Common myeloid progenitor, CD34-positive (primary cell): ENCODE measurements at regions not wholly inside any gene's neighbourhood (a gene's known extent, or its start where the extent isn't known, plus 50 kb on each side); places are given as distances from the start of the nearest gene placed in this dataset.

Source experiments
- CTCF ChIA-PET: fragments of 350-600 bp; sonication (Branson Sonifier 250); formaldehyde crosslinking; loops from one replicate; lab custom pipeline; 2021; ENCODE audit warnings: antibody characterized with exemption; lab: Charles Lee
- POLR2A ChIA-PET: fragments of 350-600 bp; sonication (Branson Sonifier 250); formaldehyde crosslinking; loops from one replicate; lab custom pipeline; 2021; ENCODE audit warnings: antibody characterized with exemption; lab: Charles Lee
- DNase-seq, 3 donors: peaks; one replicate each; pipeline versions ENCODE4 v3.0.0 to v3.0.0-alpha.2; 2013
- H3K27ac ChIP-seq, 2 experiments: 1 replicate in 1 of 2; 2 replicates in 1 of 2; pipeline ENCODE4 v1.7.0; 2013; ENCODE audit warnings: inconsistent platforms in 2 of 2, low read length in 2 of 2, mild to moderate bottlenecking in 2 of 2, low read depth in 1 of 2, moderate library complexity in 1 of 2; ENCODE audit not compliant: severe bottlenecking in 2 of 2, insufficient read depth in 1 of 2, poor library complexity in 1 of 2
- H3K27me3 ChIP-seq, 5 experiments: replicated peaks in 2 of 5; 1 replicate in 3 of 5; 2 replicates in 2 of 5; pipeline versions ENCODE4 v1.6.1 to v1.7.0; 2013; ENCODE audit warnings: low read length in 4 of 5, mild to moderate bottlenecking in 2 of 5, moderate library complexity in 2 of 5, inconsistent platforms in 1 of 5; ENCODE audit not compliant: insufficient read depth in 5 of 5, control insufficient read depth in 4 of 5
- H3K36me3 ChIP-seq, 4 experiments: 1 replicate in 2 of 4; 2 replicates in 2 of 4; pipeline versions ENCODE4 v1.6.1 to v1.7.0; 2013; ENCODE audit warnings: low read length in 3 of 4, control low read depth in 1 of 4, mild to moderate bottlenecking in 1 of 4; ENCODE audit not compliant: control insufficient read depth in 4 of 4, insufficient read depth in 4 of 4
- H3K4me1 ChIP-seq, 4 experiments: 1 replicate in 3 of 4; 2 replicates in 1 of 4; pipeline versions ENCODE4 v1.6.1 to v1.7.1; 2013; ENCODE audit warnings: low read length in 3 of 4, mild to moderate bottlenecking in 3 of 4, control low read depth in 1 of 4, inconsistent platforms in 1 of 4, moderate library complexity in 1 of 4; ENCODE audit not compliant: control insufficient read depth in 4 of 4, insufficient read depth in 4 of 4; ENCODE audit errors: control extremely low read depth in 1 of 4
- H3K4me3 ChIP-seq, 7 experiments: 1 replicate in 4 of 7; 2 replicates in 3 of 7; pipeline versions ENCODE4 v1.5.1 to v1.7.0; 2013; ENCODE audit warnings: mild to moderate bottlenecking in 7 of 7, low read length in 6 of 7, moderate library complexity in 6 of 7, inconsistent platforms in 2 of 7, low read depth in 2 of 7, control low read depth in 1 of 7; ENCODE audit not compliant: insufficient read depth in 4 of 7, control insufficient read depth in 1 of 7; ENCODE audit errors: extremely low read depth in 1 of 7
- H3K9me3 ChIP-seq, 5 experiments: 1 replicate in 4 of 5; 2 replicates in 1 of 5; pipeline versions ENCODE4 v1.6.1 to v1.7.1; 2013; ENCODE audit warnings: low read length in 4 of 5, mild to moderate bottlenecking in 2 of 5, inconsistent platforms in 1 of 5, low read depth in 1 of 5, moderate library complexity in 1 of 5; ENCODE audit not compliant: control insufficient read depth in 4 of 5, insufficient read depth in 2 of 5; ENCODE audit errors: control extremely low read depth in 1 of 5
- WGBS: methylation state at CpG from one replicate; pipeline ENCODE4 v1.1.5; 2013; ENCODE audit not compliant: insufficient coverage; 5-methylcytosine and 5-hydroxymethylcytosine counted together

- Histone ChIP-seq H3K36me3 (no peaks in the 10 kb centered on the region), H3K4me1 (no peaks in the 10 kb centered on the region), H3K4me3 (no peak overlapping the region), H3K9me3 (no peaks in the 10 kb centered on the region), H3K27me3 (no peaks in the 10 kb centered on the region), H3K27ac (no peak overlapping the region)
- ChIA-PET CTCF (no interaction called here), POLR2A (no interaction called here)
- no peak for DNase-seq
- WGBS = 83% methylated on average over 1 of the region's 3 CpGs
Observed at GRCh38 chr5:21125238-21125983, 1137.4 kb upstream of the CDH18 start.

- DNase-seq = peak in 1 of 3 donors; percentile 0
- no peaks in the 10 kb centered on the region for H3K27me3 ChIP-seq
- no peak overlapping the region for H3K27ac ChIP-seq
- no peaks in the 10 kb centered on the region for H3K9me3 ChIP-seq
- ChIA-PET POLR2A (no interaction called here), CTCF (no interaction called here)
- no peaks in the 10 kb centered on the region for H3K4me1 ChIP-seq
- H3K36me3 ChIP-seq = no peaks in the 10 kb centered on the region
- no peak overlapping the region for H3K4me3 ChIP-seq
- WGBS = no CpG with 5 or more reads among the region's 1 CpG
Observed at GRCh38 chr5:21121213-21121612, 1133.2 kb upstream of the CDH18 start.

GRCh38 chr5:21097661-21098060 lies 1109.7 kb upstream of the CDH18 start:
- Histone ChIP-seq H3K36me3 (no peaks in the 10 kb centered on the region), H3K4me3 (no peak overlapping the region), H3K27ac (no peak overlapping the region), H3K4me1 (no peaks in the 10 kb centered on the region), H3K27me3 (no peaks in the 10 kb centered on the region), H3K9me3 (no peaks in the 10 kb centered on the region)
- WGBS = 100% methylated on average over 1 of the region's 1 CpG
- ChIA-PET CTCF (no interaction called here), POLR2A (no interaction called here)
- DNase-seq = no peak

GRCh38 chr5:21094619-21095018 lies 1106.6 kb upstream of the CDH18 start:
- Histone ChIP-seq H3K27me3 (no peaks in the 10 kb centered on the region), H3K27ac (no peak overlapping the region), H3K9me3 (no peaks in the 10 kb centered on the region), H3K36me3 (no peaks in the 10 kb centered on the region), H3K4me1 (no peaks in the 10 kb centered on the region), H3K4me3 (no peak overlapping the region)
- CTCF ChIA-PET = no interaction called here
- DNase-seq = no peak
- WGBS = no CpG with 5 or more reads among the region's 2 CpGs
- POLR2A ChIA-PET = no interaction called here

- ChIA-PET CTCF (no interaction called here), POLR2A (no interaction called here)
- no peaks in the 10 kb centered on the region for H3K4me1 ChIP-seq
- DNase-seq = no peak
- H3K4me3 ChIP-seq = no peak overlapping the region
- no peaks in the 10 kb centered on the region for H3K36me3 ChIP-seq
- no peaks in the 10 kb centered on the region for H3K9me3 ChIP-seq
- no peak overlapping the region for H3K27ac ChIP-seq
- WGBS = no CpG with 5 or more reads among the region's 1 CpG
- no peaks in the 10 kb centered on the region for H3K27me3 ChIP-seq
Observed at GRCh38 chr5:21087766-21088165, 1099.8 kb upstream of the CDH18 start.

- H3K27ac ChIP-seq = no peak overlapping the region
- H3K9me3 ChIP-seq = no peaks in the 10 kb centered on the region
- CTCF ChIA-PET = no interaction called here
- no peaks in the 10 kb centered on the region for H3K27me3 ChIP-seq
- H3K4me3 ChIP-seq = no peak overlapping the region
- H3K4me1 ChIP-seq = no peaks in the 10 kb centered on the region
- no peak for DNase-seq
- H3K36me3 ChIP-seq = no peaks in the 10 kb centered on the region
- POLR2A ChIA-PET = no interaction called here
- WGBS = no CpG with 5 or more reads among the region's 2 CpGs
Observed at GRCh38 chr5:21085791-21086190, 1097.8 kb upstream of the CDH18 start.

- ChIA-PET POLR2A (no interaction called here), CTCF (no interaction called here)
- H3K4me1 ChIP-seq = no peaks in the 10 kb centered on the region
- H3K36me3 ChIP-seq = no peaks in the 10 kb centered on the region
- no peak overlapping the region for H3K27ac ChIP-seq
- no peaks in the 10 kb centered on the region for H3K27me3 ChIP-seq
- no peaks in the 10 kb centered on the region for H3K9me3 ChIP-seq
- 95% methylated on average over 4 of the region's 5 CpGs for WGBS
- DNase-seq = no peak
- H3K4me3 ChIP-seq = no peak overlapping the region
Observed at GRCh38 chr5:21071986-21072385, 1084.0 kb upstream of the CDH18 start.
